CD4-positive, alpha-beta T cell treated with Interleukin-6 at 100 ng/mL for 8 hours (primary cell): ENCODE measurements at regions not wholly inside any gene's neighbourhood (a gene's known extent, or its start where the extent isn't known, plus 50 kb on each side); places are given as distances from the start of the nearest gene placed in this dataset.
A peak's percentile ranks its signal among the peaks of the same experiment; 100 is the strongest.
"Not testable (repeated sequence)": the region's sequence is repeated elsewhere in the genome, so short reads cannot be mapped to it uniquely, and the experiment has no call there.

ENCODE experiments used
- DNase-seq: peaks from one replicate; pipeline ENCODE4 v3.0.0-alpha.2; 2020; ENCODE audit warnings: mixed read lengths, low spot score

- DNase-seq, result not testable (repeated sequence)
These were observed 68.8 kb upstream of the WIPI2 start for GRCh38 chr7:5121256-5121655.

- DNase-seq, result peak; percentile 40
These were observed 58.8 kb upstream of the WIPI2 start for GRCh38 chr7:5131238-5131637.

- no peak for DNase-seq
These were observed 57.5 kb upstream of the WIPI2 start for GRCh38 chr7:5132539-5132938.

- DNase-seq, result peak; percentile 18
These were observed 50.0 kb upstream of the WIPI2 start for GRCh38 chr7:5139998-5140397.
